Hindlimb muscle (tissue), 1 donor: ENCODE measurements at regions not wholly inside any gene's neighbourhood (a gene's known extent, or its start where the extent isn't known, plus 50 kb on each side); places are given as distances from the start of the nearest gene placed in this dataset.

Experiments used
- DNase-seq: peaks from one replicate; pipeline ENCODE4 v3.0.0-alpha.2; 2013

- DNase-seq, result no peak
These were observed 148.2 kb upstream of the FSTL4 start for GRCh38 chr5:133760532-133760931.

GRCh38 chr5:133758641-133759040 is 146.3 kb upstream of the FSTL4 start:
- no peak for DNase-seq

GRCh38 chr5:133757396-133757945 is 145.1 kb upstream of the FSTL4 start:
- no peak for DNase-seq

- no peak for DNase-seq
These were observed 144.4 kb upstream of the FSTL4 start for GRCh38 chr5:133756756-133757155.

GRCh38 chr5:133756036-133756435 is 143.7 kb upstream of the FSTL4 start:
- DNase-seq, result no peak

GRCh38 chr5:133754575-133755169 is 142.3 kb upstream of the FSTL4 start:
- no peak for DNase-seq

GRCh38 chr5:133753856-133754255 is 141.5 kb upstream of the FSTL4 start:
- DNase-seq, result no peak

- DNase-seq, result no peak
These were observed 139.5 kb upstream of the FSTL4 start for GRCh38 chr5:133751846-133752245.

- no peak for DNase-seq
These were observed 139.1 kb upstream of the FSTL4 start for GRCh38 chr5:133751421-133751820.

- DNase-seq, result no peak
These were observed 138.5 kb upstream of the FSTL4 start for GRCh38 chr5:133750856-133751255.

- DNase-seq, result no peak
These were observed 138.0 kb upstream of the FSTL4 start for GRCh38 chr5:133750356-133750755.

GRCh38 chr5:133749331-133749985 is 137.1 kb upstream of the FSTL4 start:
- no peak for DNase-seq

GRCh38 chr5:133746834-133747233 is 134.5 kb upstream of the FSTL4 start:
- DNase-seq, result no peak

- no peak for DNase-seq
These were observed 132.6 kb upstream of the FSTL4 start for GRCh38 chr5:133744960-133745308.

GRCh38 chr5:133744051-133744959 is 132.0 kb upstream of the FSTL4 start:
- no peak for DNase-seq

- no peak for DNase-seq
These were observed 130.2 kb upstream of the FSTL4 start for GRCh38 chr5:133742431-133742988.

GRCh38 chr5:133741818-133742355 is 129.5 kb upstream of the FSTL4 start:
- DNase-seq, result no peak

GRCh38 chr5:133741396-133741795 is 129.1 kb upstream of the FSTL4 start:
- no peak for DNase-seq

- no peak for DNase-seq
These were observed 126.9 kb upstream of the FSTL4 start for GRCh38 chr5:133739181-133739780.

- DNase-seq, result no peak
These were observed 125.9 kb upstream of the FSTL4 start for GRCh38 chr5:133738271-133738670.

GRCh38 chr5:133736512-133736911 is 124.2 kb upstream of the FSTL4 start:
- DNase-seq, result no peak

- no peak for DNase-seq
These were observed 123.0 kb upstream of the FSTL4 start for GRCh38 chr5:133735346-133735745.
